Hepatocyte (in vitro differentiated cells): ENCODE measurements at regions not wholly inside any gene's neighbourhood (a gene's known extent, or its start where the extent isn't known, plus 50 kb on each side); places are given as distances from the start of the nearest gene placed in this dataset.

ENCODE experiments used
- DNase-seq: peaks from one replicate; pipeline ENCODE4 v3.0.0-alpha.2; 2016; ENCODE audit warnings: low spot score
- H2AFZ ChIP-seq: fragments of 200-600 bp; sonication (generic); 2 replicates; pipeline ENCODE4 v1.6.0; 2016; ENCODE audit warnings: antibody characterized with exemption, mild to moderate bottlenecking
- H3K27ac ChIP-seq: fragments of 200-600 bp; sonication (generic); 2 replicates; pipeline ENCODE4 v1.5.1; 2016; ENCODE audit warnings: mild to moderate bottlenecking
- H3K27me3 ChIP-seq: fragments of 200-600 bp; sonication (generic); 2 replicates; pipeline ENCODE4 v1.6.1; 2016
- H3K36me3 ChIP-seq: fragments of 200-600 bp; sonication (generic); replicated peaks from 2 replicates; pipeline ENCODE4 v1.5.1; 2016; ENCODE audit warnings: low read depth; ENCODE audit not compliant: insufficient read depth
- H3K4me1 ChIP-seq: fragments of 200-600 bp; sonication (generic); 2 replicates; pipeline ENCODE4 v1.5.1; 2016; ENCODE audit warnings: mild to moderate bottlenecking, moderate library complexity; ENCODE audit not compliant: insufficient read depth
- H3K4me2 ChIP-seq: fragments of 200-600 bp; sonication (generic); 2 replicates; pipeline ENCODE4 v1.6.0; 2016
- H3K4me3 ChIP-seq: fragments of 200-600 bp; sonication (generic); 2 replicates; pipeline ENCODE4 v1.5.1; 2016; ENCODE audit warnings: mild to moderate bottlenecking
- H3K79me2 ChIP-seq: fragments of 200-600 bp; sonication (generic); 2 replicates; pipeline ENCODE4 v1.6.0; 2017; ENCODE audit warnings: mild to moderate bottlenecking
- H3K9me2 ChIP-seq: fragments of 200-600 bp; sonication (generic); replicated peaks from 2 replicates; pipeline ENCODE4 v1.6.0; 2017; ENCODE audit warnings: mild to moderate bottlenecking; ENCODE audit not compliant: insufficient read depth
- H3K9me3 ChIP-seq: fragments of 200-600 bp; sonication (generic); 2 replicates; pipeline ENCODE4 v1.5.1; 2016; ENCODE audit warnings: low read depth, mild to moderate bottlenecking
- H4K20me1 ChIP-seq: fragments of 200-600 bp; sonication (generic); 2 replicates; pipeline ENCODE4 v1.6.0; 2016; ENCODE audit warnings: mild to moderate bottlenecking; ENCODE audit not compliant: insufficient read depth, poor library complexity, severe bottlenecking
- CTCF ChIP-seq: fragments of 200-600 bp; sonication (generic); IDR thresholded peaks from 2 replicates; pipeline ENCODE4 v1.5.1; 2016; ENCODE audit warnings: antibody characterized with exemption, mild to moderate bottlenecking; ENCODE audit not compliant: poor library complexity
- EZH2 ChIP-seq: fragments of 200-600 bp; sonication (generic); IDR thresholded peaks from 2 replicates; pipeline ENCODE4 v1.6.1; 2016; ENCODE audit warnings: antibody characterized with exemption, mild to moderate bottlenecking, borderline replicate concordance
- EZH2phosphoT487 ChIP-seq: fragments of 200-600 bp; sonication (generic); IDR thresholded peaks from one replicate; pipeline ENCODE4 v1.6.1; 2018; ENCODE audit warnings: antibody characterized with exemption, mild to moderate bottlenecking, low read depth, moderate library complexity; ENCODE audit not compliant: unreplicated experiment, severe bottlenecking
- whole genome bisulfite sequencing: methylation state at CpG from one replicate; pipeline ENCODE4 v1.1.6; 2016; ENCODE audit warnings: low lambda C conversion rate; ENCODE audit errors: missing lambda C conversion rate; 5-methylcytosine and 5-hydroxymethylcytosine counted together

GRCh38 chr13:80177327-80177726 lies 163.6 kb downstream of the SPRY2 start:
- H3K9me3 ChIP-seq = no peaks in the 10 kb centered on the region
- H3K4me3 ChIP-seq = no peak overlapping the region
- no peak overlapping the region for H3K4me2 ChIP-seq
- H3K27me3 ChIP-seq = no peaks in the 10 kb centered on the region
- H3K9me2 ChIP-seq = no peaks in the 10 kb centered on the region
- no peak overlapping the region for H3K27ac ChIP-seq
- TF ChIP-seq CTCF = no peak
- no peaks in the 10 kb centered on the region for H4K20me1 ChIP-seq
- 75% methylated on average over 3 of the region's 3 CpGs for WGBS
- DNase-seq = no peak
- no peaks in the 10 kb centered on the region for H3K79me2 ChIP-seq
- H2AFZ ChIP-seq = no peak overlapping the region
- H3K4me1 ChIP-seq = no peaks in the 10 kb centered on the region
- H3K36me3 ChIP-seq = no peaks in the 10 kb centered on the region

- Histone ChIP-seq H3K79me2 (no peaks in the 10 kb centered on the region), H3K4me2 (no peak overlapping the region), H3K4me1 (no peaks in the 10 kb centered on the region), H3K36me3 (no peaks in the 10 kb centered on the region), H3K27ac (no peak overlapping the region), H3K27me3 (no peaks in the 10 kb centered on the region), H3K9me3 (no peaks in the 10 kb centered on the region), H4K20me1 (no peaks in the 10 kb centered on the region), H2AFZ (no peak overlapping the region), H3K9me2 (no peaks in the 10 kb centered on the region), H3K4me3 (no peak overlapping the region)
- TF ChIP-seq EZH2 (no peak), CTCF (no peak), EZH2phosphoT487 (no peak)
- 56% methylated on average over 2 of the region's 2 CpGs for WGBS
- no peak for DNase-seq
Observed at GRCh38 chr13:80173224-80173623, 167.7 kb downstream of the SPRY2 start.

GRCh38 chr13:80171096-80171495 lies 169.8 kb downstream of the SPRY2 start:
- DNase-seq = no peak
- Histone ChIP-seq H2AFZ (no peak overlapping the region), H3K79me2 (no peaks in the 10 kb centered on the region), H3K36me3 (no peaks in the 10 kb centered on the region), H3K27ac (no peak overlapping the region), H3K4me2 (no peak overlapping the region), H4K20me1 (no peaks in the 10 kb centered on the region), H3K4me3 (no peak overlapping the region), H3K9me3 (no peaks in the 10 kb centered on the region), H3K27me3 (no peaks in the 10 kb centered on the region), H3K4me1 (no peaks in the 10 kb centered on the region), H3K9me2 (no peaks in the 10 kb centered on the region)
- TF ChIP-seq CTCF (no peak), EZH2phosphoT487 (no peak), EZH2 (no peak)
- 80% methylated on average over 4 of the region's 4 CpGs for WGBS
